Adrenal gland (tissue), 9 donors: ENCODE measurements at regions not wholly inside any gene's neighbourhood (a gene's known extent, or its start where the extent isn't known, plus 50 kb on each side); places are given as distances from the start of the nearest gene placed in this dataset.

Experiments used
- DNase-seq, 7 donors: peaks; one replicate each; pipeline ENCODE4 v3.0.0-alpha.2; 2019 to 2020
- H3K27ac ChIP-seq, 5 donors: fragments of 200-600 bp; sonication (generic) in 4 of 5; 1 replicate in 3 of 5; 2 replicates in 2 of 5; pipeline versions ENCODE4 v1.5.1 to v1.8.0; 2016 to 2020; ENCODE audit warnings: mild to moderate bottlenecking in 1 of 5
- H3K27me3 ChIP-seq: fragments of 200-600 bp; 2 replicates; pipeline ENCODE4 v1.8.0; 2021
- H3K36me3 ChIP-seq, 2 donors: fragments of 200-600 bp; replicated peaks in 1 of 2; 1 replicate in 1 of 2; 2 replicates in 1 of 2; pipeline versions ENCODE4 v1.5.1 to v1.8.0; 2018 to 2022
- H3K4me1 ChIP-seq, 2 donors: fragments of 200-600 bp; replicated peaks in 1 of 2; 1 replicate in 1 of 2; 2 replicates in 1 of 2; pipeline versions ENCODE4 v1.5.1 to v1.8.0; 2018 to 2021
- H3K4me3 ChIP-seq, 4 donors: fragments of 200-600 bp; sonication (generic) in 3 of 4; one replicate each; pipeline ENCODE4 v1.5.1; 2016 to 2018
- H3K9me3 ChIP-seq, 3 donors: fragments of 200-600 bp; sonication (generic) in 1 of 3; replicated peaks in 1 of 3; 1 replicate in 2 of 3; 2 replicates in 1 of 3; pipeline versions ENCODE4 v1.5.1 to v1.8.0; 2016 to 2021
- CTCF ChIP-seq, 6 experiments: fragments of 450-650 bp in 4 of 6; fragments of 200-600 bp in 2 of 6; sonication (generic) in 1 of 6; IDR thresholded peaks; 1 replicate in 5 of 6; 2 replicates in 1 of 6; pipeline versions ENCODE4 v1.5.1 to v1.8.0; 2016 to 2021; ENCODE audit warnings: antibody characterized with exemption in 6 of 6, mild to moderate bottlenecking in 2 of 6, moderate library complexity in 1 of 6
- POLR2A ChIP-seq, 2 donors: fragments of 450-650 bp; IDR thresholded peaks; one replicate each; pipeline ENCODE4 v1.6.1; 2017; ENCODE audit warnings: antibody characterized with exemption in 2 of 2, mild to moderate bottlenecking in 2 of 2, moderate library complexity in 1 of 2
- WGBS, 4 donors: extraction: QIAGEN DNeasy Blood & Tissue Kit in 2 of 4; methylation state at CpG; one replicate each; pipeline versions ENCODE4 v1.1.5 to v1.1.7; 2013 to 2017; 5-methylcytosine and 5-hydroxymethylcytosine counted together
- intact Hi-C, 2 donors: fragments of 100-400 bp; cut with DNase I; formaldehyde crosslinking; loops; one replicate each; pipeline versions ENCODE4 v1.14.1 to v1.15.0; 2022 to 2023
- donor health status: healthy with polysubstance abuse.
- donor health status: Bipolar disorder and iron deficiency.
- donor health status: DM: yes; HTN: yes; CAD: no.
- donor health status: DM: no; HTN: no; CAD: no.
- donor health status: DM: no; HTN: no; CAD: no.

GRCh38 chr2:185187421-185187820, 551.2 kb upstream of the FSIP2 start:
- Histone ChIP-seq H3K27ac (no peak overlapping the region), H3K27me3 (no peaks in the 10 kb centered on the region), H3K4me1 (no peaks in the 10 kb centered on the region), H3K9me3 (no peaks in the 10 kb centered on the region), H3K36me3 (no peaks in the 10 kb centered on the region), H3K4me3 (no peak overlapping the region)
- TF ChIP-seq POLR2A (IDR thresholded peaks at IDR 0.05) (no peak), CTCF (IDR thresholded peaks at IDR 0.05) (no peak)
- intact Hi-C loops = no loop called here
- no peak for DNase-seq
- WGBS, 4 donors = 66 to 76% (median 74%) methylated on average over 3 of the region's 3 CpGs; no CpG with 5 or more reads in 1 of the 4 donors

DNA sequence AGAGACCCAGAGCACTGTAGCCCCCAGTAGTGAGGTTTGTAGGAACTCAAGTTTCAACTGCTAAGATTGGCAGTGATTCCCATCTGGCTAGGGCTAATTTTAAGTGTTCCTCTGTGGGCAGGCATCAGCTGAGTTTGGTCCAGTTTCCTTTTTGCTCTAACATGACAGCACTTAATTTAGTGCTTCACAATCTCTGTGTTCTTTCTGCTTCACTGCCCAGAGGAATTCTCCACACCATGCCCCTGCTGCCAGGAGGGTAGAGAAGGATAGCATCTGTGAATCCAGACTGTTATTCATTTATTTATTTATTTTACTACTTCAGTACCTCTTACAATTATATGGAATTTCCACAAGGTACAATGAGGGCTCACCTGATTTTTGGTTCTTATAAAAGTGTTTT, 549.9 kb upstream of the FSIP2 start:
- intact Hi-C loops = no loop called here
- Histone ChIP-seq H3K27me3 (no peaks in the 10 kb centered on the region), H3K4me3 (no peak overlapping the region), H3K36me3 (no peaks in the 10 kb centered on the region), H3K4me1 (no peaks in the 10 kb centered on the region), H3K9me3 (no peaks in the 10 kb centered on the region), H3K27ac (no peak overlapping the region)
- TF ChIP-seq CTCF (IDR thresholded peaks at IDR 0.05) (no peak), POLR2A (IDR thresholded peaks at IDR 0.05) (no peak)
- DNase-seq = no peak

DNA sequence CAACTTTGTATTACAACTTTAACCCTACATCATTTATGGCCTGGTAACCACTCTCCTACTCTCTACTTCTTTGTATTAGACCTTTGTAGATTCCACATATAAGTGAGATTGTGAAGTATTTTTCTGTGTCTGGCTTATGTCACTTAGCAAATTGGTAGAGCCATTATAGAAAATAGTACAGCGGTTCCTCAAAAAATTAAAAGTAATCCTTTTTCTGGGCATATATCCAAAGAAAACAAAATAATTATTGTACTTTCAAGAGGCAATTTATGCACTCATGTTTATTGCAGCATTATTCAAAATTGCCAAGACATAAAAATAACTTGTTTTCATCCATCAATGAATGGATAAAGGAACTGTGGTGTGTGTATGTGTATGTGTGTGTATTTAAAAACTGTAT, 537.5 kb upstream of the FSIP2 start:
- DNase-seq = no peak
- intact Hi-C loops = no loop called here
- WGBS, 4 donors = 47 to 70% (median 57%) methylated on average over 1 of the region's 1 CpG
- H3K27me3 ChIP-seq = no peaks in the 10 kb centered on the region
- no peaks in the 10 kb centered on the region for H3K36me3 ChIP-seq
- H3K4me1 ChIP-seq = no peaks in the 10 kb centered on the region
- H3K9me3 ChIP-seq = no peaks in the 10 kb centered on the region
- no peak for TF ChIP-seq POLR2A (IDR thresholded peaks at IDR 0.05)
- no peak for TF ChIP-seq CTCF (IDR thresholded peaks at IDR 0.05)
- H3K4me3 ChIP-seq = no peak overlapping the region
- no peak overlapping the region for H3K27ac ChIP-seq

DNA sequence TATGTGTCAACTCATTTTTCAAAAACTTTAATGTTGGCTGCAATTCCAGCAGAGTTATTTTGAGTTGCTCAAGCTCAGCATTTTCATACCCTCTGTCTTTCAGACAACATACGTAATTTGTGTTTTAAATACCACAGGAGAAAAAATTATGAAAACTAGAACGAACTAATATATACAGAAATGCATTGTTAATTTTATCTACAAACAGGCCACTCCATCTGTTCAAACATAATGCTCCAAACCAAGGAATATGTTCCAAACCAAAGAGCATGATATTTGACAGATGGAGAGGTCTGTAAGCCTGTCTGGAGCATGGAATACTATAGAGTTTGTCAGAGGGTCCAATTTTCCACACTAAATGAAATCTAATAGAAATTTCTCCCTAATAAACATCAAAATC, 536.2 kb upstream of the FSIP2 start:
- no peaks in the 10 kb centered on the region for H3K9me3 ChIP-seq
- 54 to 68% (median 61%) methylated on average over 2 of the region's 2 CpGs for WGBS, 4 donors
- H3K27ac ChIP-seq = no peak overlapping the region
- DNase-seq = no peak
- H3K4me3 ChIP-seq = no peak overlapping the region
- intact Hi-C loops = no loop called here
- H3K36me3 ChIP-seq = no peaks in the 10 kb centered on the region
- H3K27me3 ChIP-seq = no peaks in the 10 kb centered on the region
- no peaks in the 10 kb centered on the region for H3K4me1 ChIP-seq
- TF ChIP-seq CTCF (IDR thresholded peaks at IDR 0.05) (no peak), POLR2A (IDR thresholded peaks at IDR 0.05) (no peak)
